DOHH2 (cell line): ENCODE measurements at regions not wholly inside any gene's neighbourhood (a gene's known extent, or its start where the extent isn't known, plus 50 kb on each side); places are given as distances from the start of the nearest gene placed in this dataset.

Experiments used
- H3F3A ChIP-seq: fragments of 200-600 bp; sonication (generic), shearing (Covaris generic); 2 replicates; pipeline ENCODE4 v1.6.0; 2016; ENCODE audit warnings: antibody characterized with exemption, mild to moderate bottlenecking; ENCODE audit not compliant: control insufficient read depth, insufficient read depth
- H3K27ac ChIP-seq: fragments of 200-600 bp; sonication (generic); 2 replicates; pipeline ENCODE4 v1.5.1; 2014; ENCODE audit warnings: low read depth, mild to moderate bottlenecking, low read length, moderate library complexity
- H3K27me3 ChIP-seq: fragments of 200-600 bp; sonication (generic); 2 replicates; pipeline ENCODE4 v1.6.1; 2014; ENCODE audit warnings: mild to moderate bottlenecking, low read length, mixed read lengths; ENCODE audit not compliant: control insufficient read depth
- H3K36me3 ChIP-seq: fragments of 200-600 bp; sonication (generic); 2 replicates; pipeline ENCODE4 v1.6.1; 2014; ENCODE audit warnings: mild to moderate bottlenecking, low read length, moderate library complexity, mixed read lengths; ENCODE audit not compliant: control insufficient read depth
- H3K4me1 ChIP-seq: fragments of 200-600 bp; sonication (generic); 2 replicates; pipeline ENCODE4 v1.6.1; 2014; ENCODE audit warnings: mild to moderate bottlenecking, low read length, mixed read lengths; ENCODE audit not compliant: control insufficient read depth
- H3K4me2 ChIP-seq: fragments of 200-600 bp; sonication (generic); 2 replicates; pipeline ENCODE4 v1.6.0; 2014; ENCODE audit warnings: mild to moderate bottlenecking, low read length, moderate library complexity
- H3K4me3 ChIP-seq: fragments of 200-600 bp; sonication (generic); 2 replicates; pipeline ENCODE4 v1.5.1; 2014; ENCODE audit warnings: mild to moderate bottlenecking, low read length, mixed read lengths
- H3K79me2 ChIP-seq: fragments of 200-600 bp; sonication (generic); 2 replicates; pipeline ENCODE4 v1.6.1; 2014; ENCODE audit warnings: mild to moderate bottlenecking, low read length, mixed read lengths; ENCODE audit not compliant: control insufficient read depth
- H3K9me2 ChIP-seq: fragments of 200-600 bp; sonication (generic); replicated peaks from 2 replicates; pipeline ENCODE4 v1.6.1; 2014; ENCODE audit warnings: mild to moderate bottlenecking, low read length, mixed read lengths; ENCODE audit not compliant: control insufficient read depth
- H3K9me3 ChIP-seq: fragments of 200-600 bp; sonication (generic); 2 replicates; pipeline ENCODE4 v1.6.1; 2014; ENCODE audit warnings: antibody characterized with exemption, low read length, mixed read lengths; ENCODE audit not compliant: control insufficient read depth, insufficient read depth
- H4K20me1 ChIP-seq: fragments of 200-600 bp; sonication (generic); 2 replicates; pipeline ENCODE4 v1.6.0; 2014; ENCODE audit warnings: low read depth, mild to moderate bottlenecking, antibody characterized with exemption, low read length, moderate library complexity; ENCODE audit not compliant: control insufficient read depth, insufficient read depth
- EZH2phosphoT487 ChIP-seq: fragments of 200-600 bp; sonication (generic); IDR thresholded peaks from 2 replicates; pipeline ENCODE4 v1.6.1; 2017; ENCODE audit warnings: borderline replicate concordance, mild to moderate bottlenecking, antibody characterized with exemption, low read length, moderate library complexity, mixed read lengths
- TF ChIP-seq, protein P1 (sequence below): fragments of 200-600 bp; sonication (generic); IDR thresholded peaks from one replicate; pipeline ENCODE4 v1.5.1; 2014; ENCODE audit warnings: antibody characterized with exemption, mild to moderate bottlenecking, low read depth, low read length; ENCODE audit not compliant: poor library complexity, severe bottlenecking

DNA sequence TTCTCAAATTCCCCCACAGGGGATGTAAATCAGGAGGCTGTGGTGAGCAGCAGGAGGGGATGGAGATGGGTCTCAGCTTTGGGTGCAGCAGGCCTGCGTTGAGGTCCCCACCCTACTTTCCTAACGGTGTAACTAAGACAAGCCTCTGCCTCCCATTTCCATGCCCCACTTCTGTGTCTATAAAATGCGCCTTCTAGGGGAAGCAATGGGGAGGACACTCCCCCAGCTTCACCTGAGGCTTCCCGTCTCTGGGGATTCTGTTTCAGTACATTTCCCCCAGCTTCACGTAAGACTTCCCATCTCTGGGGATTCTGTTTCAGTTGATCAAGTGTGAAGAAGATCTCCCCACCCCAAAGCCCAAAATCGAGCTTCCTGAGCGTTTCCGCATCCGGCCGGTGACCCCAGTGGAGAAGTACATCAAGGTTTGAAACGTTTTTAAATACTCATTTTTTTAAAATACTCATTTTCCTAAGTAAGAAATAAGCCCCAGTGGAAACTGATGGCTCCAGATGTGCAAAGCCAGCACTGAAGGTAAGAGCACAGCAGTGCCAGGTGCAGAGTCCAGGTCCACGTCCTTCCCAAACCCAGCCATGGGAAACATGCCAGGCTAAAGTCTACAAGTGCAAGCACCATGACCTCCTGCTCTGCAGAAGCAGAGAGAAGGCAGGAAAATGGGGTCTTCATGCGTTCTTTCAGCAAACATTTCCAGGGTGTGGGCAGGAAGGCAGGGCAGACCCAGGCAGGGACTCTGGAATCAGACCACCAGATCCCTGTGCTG lies 73.1 kb downstream of the ANKRD60 start:
- no peaks in the 10 kb centered on the region for H3F3A ChIP-seq
- H3K4me3 ChIP-seq = no peak overlapping the region
- no peaks in the 10 kb centered on the region for H3K79me2 ChIP-seq
- H3K4me1 ChIP-seq = no peaks in the 10 kb centered on the region
- H3K9me3 ChIP-seq = no peaks in the 10 kb centered on the region
- H3K27me3 ChIP-seq = peaks cover 4% of the 10 kb centered on the region
- no peak overlapping the region for H3K4me2 ChIP-seq
- TF ChIP-seq, protein P1, sequence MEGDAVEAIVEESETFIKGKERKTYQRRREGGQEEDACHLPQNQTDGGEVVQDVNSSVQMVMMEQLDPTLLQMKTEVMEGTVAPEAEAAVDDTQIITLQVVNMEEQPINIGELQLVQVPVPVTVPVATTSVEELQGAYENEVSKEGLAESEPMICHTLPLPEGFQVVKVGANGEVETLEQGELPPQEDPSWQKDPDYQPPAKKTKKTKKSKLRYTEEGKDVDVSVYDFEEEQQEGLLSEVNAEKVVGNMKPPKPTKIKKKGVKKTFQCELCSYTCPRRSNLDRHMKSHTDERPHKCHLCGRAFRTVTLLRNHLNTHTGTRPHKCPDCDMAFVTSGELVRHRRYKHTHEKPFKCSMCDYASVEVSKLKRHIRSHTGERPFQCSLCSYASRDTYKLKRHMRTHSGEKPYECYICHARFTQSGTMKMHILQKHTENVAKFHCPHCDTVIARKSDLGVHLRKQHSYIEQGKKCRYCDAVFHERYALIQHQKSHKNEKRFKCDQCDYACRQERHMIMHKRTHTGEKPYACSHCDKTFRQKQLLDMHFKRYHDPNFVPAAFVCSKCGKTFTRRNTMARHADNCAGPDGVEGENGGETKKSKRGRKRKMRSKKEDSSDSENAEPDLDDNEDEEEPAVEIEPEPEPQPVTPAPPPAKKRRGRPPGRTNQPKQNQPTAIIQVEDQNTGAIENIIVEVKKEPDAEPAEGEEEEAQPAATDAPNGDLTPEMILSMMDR = peak; percentile 29
- TF ChIP-seq EZH2phosphoT487 = no peak
- H3K36me3 ChIP-seq = no peaks in the 10 kb centered on the region
- no peaks in the 10 kb centered on the region; the same call in 1 of the 2 replicates for H4K20me1 ChIP-seq
- no peaks in the 10 kb centered on the region for H3K9me2 ChIP-seq
- H3K27ac ChIP-seq = no peak overlapping the region

DNA sequence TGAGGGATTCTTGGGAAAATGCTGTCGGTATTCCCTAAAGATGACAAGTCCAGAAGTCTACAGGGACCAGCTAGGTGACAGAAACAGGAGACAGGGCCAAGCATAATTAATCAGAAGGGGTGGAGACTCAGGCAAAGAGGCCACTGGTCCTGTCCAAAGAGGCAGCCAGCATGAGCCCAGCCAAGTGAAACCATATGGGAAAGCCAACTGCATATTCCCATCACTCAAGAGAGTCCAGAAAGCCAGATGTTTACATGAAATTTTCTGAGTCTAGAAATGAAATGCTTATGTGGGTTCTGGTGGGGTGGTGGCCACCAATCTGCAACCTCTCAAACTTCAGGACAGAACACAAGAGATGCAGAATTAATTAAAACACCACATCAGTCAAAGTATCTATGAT lies 74.3 kb downstream of the ANKRD60 start:
- Histone ChIP-seq H3K27me3 (peaks cover 4% of the 10 kb centered on the region), H3K4me3 (no peak overlapping the region), H3K9me2 (no peaks in the 10 kb centered on the region), H3K79me2 (no peaks in the 10 kb centered on the region), H3K27ac (no peak overlapping the region), H3K36me3 (no peaks in the 10 kb centered on the region), H4K20me1 (no peaks in the 10 kb centered on the region; the same call in 1 of the 2 replicates), H3K9me3 (no peaks in the 10 kb centered on the region), H3K4me1 (no peaks in the 10 kb centered on the region), H3F3A (no peaks in the 10 kb centered on the region), H3K4me2 (no peak overlapping the region)
- no peak for TF ChIP-seq EZH2phosphoT487
- TF ChIP-seq, protein P1 = no peak

DNA sequence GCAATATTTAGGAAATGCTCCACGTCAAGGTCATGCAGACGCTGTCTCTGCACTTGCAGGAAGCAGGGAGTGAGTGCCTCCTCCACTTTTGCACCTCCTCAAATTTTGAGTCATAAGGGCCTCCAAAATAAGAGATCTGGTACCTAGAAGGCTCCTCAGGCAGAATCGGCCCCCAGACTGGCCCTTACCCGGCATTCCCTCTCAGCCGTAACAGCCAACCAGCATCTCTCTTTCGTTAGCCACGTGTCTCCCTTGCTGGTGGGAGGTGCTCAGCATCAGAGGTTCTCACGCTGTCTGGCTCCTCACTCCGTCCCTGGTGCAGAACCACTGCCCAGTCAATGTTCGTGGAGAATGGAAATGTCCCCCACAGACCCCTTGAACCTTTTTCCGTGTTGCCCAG lies 75.3 kb downstream of the ANKRD60 start:
- H3K27ac ChIP-seq = no peak overlapping the region
- H3K79me2 ChIP-seq = no peaks in the 10 kb centered on the region
- no peaks in the 10 kb centered on the region for H3K9me2 ChIP-seq
- H3K4me2 ChIP-seq = no peak overlapping the region
- TF ChIP-seq, protein P1 = no peak
- no peak for TF ChIP-seq EZH2phosphoT487
- peaks cover 4% of the 10 kb centered on the region for H3K27me3 ChIP-seq
- no peaks in the 10 kb centered on the region for H3F3A ChIP-seq
- no peaks in the 10 kb centered on the region for H3K4me1 ChIP-seq
- no peaks in the 10 kb centered on the region for H3K36me3 ChIP-seq
- H3K4me3 ChIP-seq = no peak overlapping the region
- H3K9me3 ChIP-seq = no peaks in the 10 kb centered on the region
- H4K20me1 ChIP-seq = no peaks in the 10 kb centered on the region; the same call in 1 of the 2 replicates
